ENCODE measurements at regions not wholly inside any gene's neighbourhood (a gene's known extent, or its start where the extent isn't known, plus 50 kb on each side); places are given as distances from the start of the nearest gene placed in this dataset.

GRCh38 chr9:108709997-108710396 is 145.8 kb downstream of the ACTL7B start:
- DNase-seq: no peak

DNA sequence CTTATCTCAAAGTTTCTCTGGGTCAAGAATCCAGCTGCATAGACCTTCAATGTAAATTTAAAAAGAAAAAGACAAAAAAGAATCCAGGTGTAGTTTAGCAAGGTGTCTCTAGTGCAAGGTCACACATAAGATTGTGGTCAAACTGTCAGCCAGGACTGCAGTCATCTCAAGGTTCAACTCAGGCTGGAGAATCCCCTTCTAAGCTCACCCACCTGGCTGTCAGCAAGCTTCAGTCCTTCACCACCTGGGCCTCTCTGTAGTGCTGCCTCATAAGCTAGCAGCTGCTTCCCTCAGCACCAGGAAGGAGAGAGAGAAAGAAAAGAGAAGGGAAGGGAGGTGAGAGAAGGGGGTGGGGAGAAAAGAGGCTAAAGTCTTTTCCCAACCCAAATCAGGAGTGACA is 146.7 kb downstream of the ACTL7B start:
- no peak for DNase-seq

GRCh38 chr9:108708448-108708847 is 147.3 kb downstream of the ACTL7B start:
- no peak for DNase-seq

- no peak for DNase-seq
Measured at GRCh38 chr9:108707120-108707519, 148.7 kb downstream of the ACTL7B start.

GRCh38 chr9:108704156-108704852 is 151.5 kb downstream of the ACTL7B start:
- DNase-seq: no peak

DNA sequence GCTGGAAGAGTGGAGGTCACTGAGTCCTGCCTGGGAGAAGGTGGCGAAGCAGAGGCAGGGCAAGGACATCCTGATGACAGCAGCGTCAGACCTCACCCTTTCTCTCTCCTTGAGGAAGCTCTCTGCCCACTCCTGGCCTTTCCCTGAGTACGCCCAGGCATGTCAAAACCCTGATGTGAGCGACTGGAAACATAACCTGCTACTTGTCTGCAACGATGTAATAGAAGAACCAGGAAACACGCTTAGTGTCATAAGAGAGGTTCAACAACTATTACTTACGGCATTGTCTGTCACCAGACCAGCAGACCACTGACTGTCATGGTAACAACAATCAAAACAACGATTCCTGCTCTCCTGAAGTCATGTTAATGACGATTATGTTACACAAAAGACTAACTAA is 152.4 kb downstream of the ACTL7B start:
- DNase-seq: no peak

DNA sequence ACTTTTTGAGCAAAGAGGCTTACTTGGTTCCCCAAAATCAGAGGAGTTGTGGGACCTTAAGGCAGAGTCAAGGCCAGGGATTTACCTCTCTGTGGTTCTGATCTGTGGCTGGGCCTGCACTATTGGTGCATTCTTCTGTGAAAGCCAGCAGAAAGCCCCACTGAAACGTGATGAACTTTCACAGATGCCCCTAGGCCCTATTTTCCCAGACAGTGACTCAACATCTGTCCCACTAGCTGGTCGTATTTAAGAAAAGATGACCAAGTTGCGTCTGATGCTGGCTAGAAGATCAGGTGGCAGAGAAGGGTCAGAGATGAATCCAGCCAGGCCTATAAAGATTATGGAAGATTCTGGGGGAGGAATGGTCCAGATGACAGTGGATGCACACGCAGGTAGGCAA is 153.1 kb downstream of the ACTL7B start:
- no peak for DNase-seq

DNA sequence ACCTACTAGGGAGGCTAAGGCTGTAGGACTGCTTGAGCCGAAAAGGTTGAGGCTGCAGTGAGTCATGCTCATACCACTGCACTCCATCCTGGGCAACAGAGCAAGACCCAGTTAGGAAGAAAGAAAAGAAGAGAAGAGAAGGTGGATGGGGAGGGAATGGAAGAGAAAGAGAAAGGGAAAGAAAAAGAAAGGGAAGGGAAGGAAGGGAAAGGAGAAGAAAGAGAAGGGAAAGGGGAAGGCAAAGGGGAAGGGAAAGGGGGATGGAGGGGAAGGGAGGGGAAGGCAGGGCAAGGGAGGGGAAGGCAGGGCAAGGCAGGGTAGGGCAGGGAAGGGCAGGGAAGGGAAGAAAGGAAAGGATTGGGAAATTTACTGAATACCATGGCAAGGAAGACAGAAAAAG is 157.0 kb downstream of the ACTL7B start:
- DNase-seq: no peak

DNA sequence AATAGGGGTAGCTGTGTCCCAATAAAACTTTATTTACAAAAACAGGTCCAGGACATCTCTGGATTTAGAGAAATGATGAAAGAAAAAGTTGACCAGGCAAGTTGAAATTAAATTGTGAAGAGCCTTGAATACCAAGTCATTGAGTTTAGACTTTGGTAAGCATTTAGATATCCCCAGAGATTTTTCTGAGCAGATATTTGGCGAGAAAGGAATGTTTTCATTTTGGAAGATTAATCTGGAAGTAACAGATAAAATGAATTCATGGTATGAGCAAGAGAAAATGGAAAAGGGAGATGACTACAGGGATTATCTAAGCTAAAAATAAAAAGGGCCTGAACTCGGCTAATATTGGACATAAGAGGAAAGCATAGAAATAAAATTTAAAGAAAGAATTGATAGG is 157.6 kb downstream of the ACTL7B start:
- DNase-seq: no peak

DNA sequence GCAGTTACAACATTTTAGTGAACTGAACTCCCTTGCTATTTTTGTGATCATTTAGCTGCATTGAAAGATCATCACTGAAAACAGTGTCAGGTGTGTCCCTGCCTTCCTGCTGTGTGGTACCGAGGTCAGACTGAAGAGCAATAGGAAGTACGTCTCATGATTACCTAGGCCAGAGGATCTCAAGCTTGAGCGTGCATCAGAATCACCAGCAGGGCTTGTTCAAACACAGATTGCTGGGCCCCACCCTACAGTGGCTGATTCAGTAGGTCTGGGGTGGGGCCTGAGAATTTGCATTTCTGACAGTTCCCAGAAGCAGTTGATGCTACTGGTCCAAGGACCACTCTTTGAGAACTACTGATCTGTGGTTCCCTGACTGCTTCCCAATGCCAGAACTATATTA is 159.6 kb downstream of the ACTL7B start:
- DNase-seq: no peak

- no peak for DNase-seq
Measured at GRCh38 chr9:108694170-108694569, 161.6 kb downstream of the ACTL7B start.

- DNase-seq: no peak
Measured at GRCh38 chr9:108691614-108692013, 164.2 kb downstream of the ACTL7B start.

DNA sequence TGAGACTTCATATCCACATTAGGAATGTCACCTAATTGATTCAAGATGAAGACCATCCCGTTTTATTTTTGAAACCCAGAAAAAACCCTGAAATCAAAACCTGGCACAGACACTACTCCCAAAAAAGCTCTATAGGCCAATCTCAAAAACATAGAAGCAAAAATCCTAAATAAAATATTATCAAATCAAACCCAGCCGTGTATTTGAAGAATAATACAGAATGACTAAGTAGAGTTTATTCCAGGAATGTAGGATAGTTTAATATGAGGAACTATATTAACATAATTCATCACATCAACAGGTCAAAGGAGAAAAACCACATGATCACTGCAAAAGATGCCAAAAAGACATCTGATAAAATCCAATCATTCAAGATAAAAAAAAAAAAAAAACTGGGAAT is 167.1 kb downstream of the ACTL7B start:
- no peak for DNase-seq

DNA sequence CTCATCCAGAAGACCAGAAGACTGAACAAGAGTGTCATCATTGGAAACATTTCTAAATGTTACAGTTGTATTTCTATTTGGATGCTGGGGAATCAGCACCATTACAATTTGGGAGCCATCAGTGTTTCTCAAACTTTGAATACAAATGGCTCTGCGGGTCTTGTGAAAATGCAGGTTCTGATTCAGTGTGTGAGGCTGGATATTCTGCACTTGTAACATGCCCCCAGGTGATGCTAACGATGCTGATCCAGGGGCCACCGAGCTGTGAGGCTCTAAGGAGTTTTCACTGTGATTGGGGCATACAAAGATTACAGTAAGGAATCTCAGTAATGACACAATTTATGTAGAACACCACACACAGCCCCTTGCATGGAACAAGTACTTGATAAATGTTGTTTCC is 167.7 kb downstream of the ACTL7B start:
- no peak for DNase-seq

DNA sequence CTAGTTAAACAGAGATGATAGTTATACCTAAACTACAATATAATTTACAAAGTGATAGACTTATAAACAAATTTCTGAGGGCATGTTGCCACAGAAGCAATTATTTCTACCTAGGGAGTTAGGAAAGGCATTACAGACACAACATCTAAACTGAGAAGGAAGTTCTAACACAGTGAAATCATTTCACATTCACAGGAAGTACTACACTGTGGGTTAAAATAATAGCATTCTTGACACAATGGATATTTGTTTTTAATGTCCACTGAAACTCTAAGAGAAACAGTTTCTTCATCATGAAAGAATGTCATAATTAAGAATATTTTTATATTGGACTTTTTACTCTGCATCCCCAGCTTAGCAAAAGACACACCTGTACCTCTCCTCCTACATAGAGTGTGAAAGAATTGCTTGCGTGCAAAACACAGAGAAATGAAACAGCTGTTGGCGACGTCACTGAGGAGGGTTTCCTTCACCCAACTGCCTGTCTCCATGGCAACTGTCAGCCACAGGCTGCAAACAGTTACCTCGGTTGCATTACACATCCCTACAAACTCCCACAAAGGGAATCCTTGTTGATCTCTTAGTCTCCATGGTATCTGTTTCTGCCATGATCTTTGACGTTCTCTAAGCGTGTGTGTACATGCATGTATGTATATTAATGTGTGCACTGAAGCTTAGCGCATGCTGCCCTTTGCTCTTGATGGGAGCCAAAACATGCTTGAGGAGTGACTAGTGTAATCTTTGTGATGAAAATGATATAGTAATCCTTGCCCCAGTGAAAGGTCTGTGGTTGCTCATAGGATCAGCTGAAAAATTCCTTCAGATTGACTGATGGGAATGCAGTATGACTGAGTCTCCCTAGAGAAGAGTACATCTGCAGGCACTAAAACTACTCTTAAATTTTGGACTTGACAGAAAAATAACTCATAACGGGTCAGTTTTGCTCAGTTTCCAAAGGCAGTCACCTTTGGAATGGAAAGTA is 168.5 kb downstream of the ACTL7B start:
- no peak for DNase-seq

- DNase-seq: no peak
Measured at GRCh38 chr9:108684288-108685025, 171.3 kb downstream of the ACTL7B start.

GRCh38 chr9:108683245-108683644 is 172.5 kb downstream of the ACTL7B start:
- no peak for DNase-seq

DNA sequence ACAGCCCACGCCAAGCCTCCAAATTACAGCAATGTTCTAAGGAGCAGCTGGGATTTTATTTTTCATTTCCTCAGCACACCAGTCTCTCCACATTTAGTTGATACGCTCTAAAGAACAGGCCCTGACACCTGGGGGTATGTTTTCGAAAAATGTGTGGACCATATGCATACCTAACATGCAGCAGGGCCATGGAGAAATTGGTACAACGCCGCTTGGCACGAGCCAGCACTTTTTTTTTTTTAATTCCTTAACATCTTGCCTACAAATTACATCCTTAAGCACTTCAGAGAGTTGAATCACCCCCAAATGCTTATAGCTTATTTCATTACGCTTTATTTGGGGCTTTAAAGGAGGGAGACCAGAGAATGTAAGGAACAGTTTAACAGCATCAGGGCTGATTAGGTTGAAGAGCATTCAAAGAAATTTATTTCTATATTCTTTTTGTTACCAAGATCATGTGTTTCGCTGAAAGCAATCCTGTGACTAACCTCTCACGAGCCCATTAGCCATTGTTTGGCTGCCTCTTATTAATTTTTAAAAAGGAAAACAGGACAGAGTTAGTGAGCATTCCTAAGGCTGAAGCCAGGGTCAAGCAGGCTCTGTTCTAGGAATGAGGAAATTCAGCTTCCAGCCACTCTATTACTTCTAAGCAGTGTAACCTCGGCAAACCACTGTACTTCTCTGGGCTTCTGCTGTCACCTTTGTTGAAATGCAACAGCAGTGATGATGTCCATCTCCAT is 173.8 kb downstream of the ACTL7B start:
- DNase-seq: no peak

DNA sequence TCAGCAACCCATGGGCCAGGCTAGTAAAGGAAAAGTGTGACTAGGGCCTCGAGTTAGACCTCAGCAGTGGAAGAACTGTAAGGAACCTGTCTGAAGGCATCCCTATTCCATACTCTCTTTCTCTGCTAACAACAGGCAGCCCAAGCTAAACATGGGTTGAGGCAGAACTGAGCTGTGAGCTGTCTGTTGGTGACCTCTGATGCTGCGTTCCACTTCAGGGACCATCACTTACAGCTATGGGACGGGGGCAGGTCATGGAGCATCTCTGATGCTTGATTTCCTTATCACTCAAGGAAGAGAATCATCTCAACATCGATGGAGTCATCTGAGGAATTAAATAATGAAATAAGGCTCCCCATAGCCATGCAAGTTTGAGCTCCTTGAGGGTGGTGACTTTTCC is 174.8 kb downstream of the ACTL7B start:
- no peak for DNase-seq

DNA sequence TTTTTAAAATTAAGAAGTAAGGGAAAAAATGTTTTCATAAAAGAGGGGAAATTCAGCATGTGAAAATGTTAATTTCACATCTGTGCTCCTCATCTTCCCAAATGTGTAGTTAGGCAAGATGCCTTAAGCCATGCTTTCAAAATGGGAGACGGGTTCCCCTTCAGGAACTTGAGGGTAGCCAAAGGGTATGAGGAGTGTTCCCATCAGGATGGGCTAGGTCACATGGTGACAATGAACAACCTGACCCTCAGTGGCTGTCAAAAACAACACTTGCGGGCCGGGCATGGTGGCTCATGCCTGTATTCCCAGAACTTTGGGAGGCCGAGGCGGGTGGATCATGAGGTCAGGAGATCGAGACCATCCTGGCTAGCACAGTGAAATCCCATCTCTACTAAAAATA is 178.0 kb downstream of the ACTL7B start:
- no peak for DNase-seq

- DNase-seq: no peak
Measured at GRCh38 chr9:108676355-108676754, 179.4 kb downstream of the ACTL7B start.

DNA sequence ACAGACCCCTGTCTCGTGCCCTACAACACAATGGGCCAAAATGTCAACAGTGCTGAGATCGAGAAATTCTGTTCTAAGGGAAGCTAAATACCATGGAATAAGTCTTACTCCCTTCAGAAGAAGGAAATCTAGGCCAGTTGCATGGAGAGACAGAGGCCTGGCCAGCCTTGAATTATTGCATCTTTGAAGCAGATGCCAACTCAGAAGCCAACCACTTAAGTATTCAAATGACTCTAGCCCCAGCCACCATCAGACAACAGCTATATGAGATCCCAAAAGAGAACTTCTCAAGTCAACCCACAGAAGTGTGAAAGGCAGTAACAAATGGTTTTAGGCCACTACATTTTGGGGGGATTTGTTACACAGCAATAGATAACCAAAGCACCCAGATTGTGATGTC is 180.1 kb downstream of the ACTL7B start:
- no peak for DNase-seq

Data from CD4-positive, alpha-beta T cell treated with Interleukin-12 subunit alpha and Interleukin-12 subunit beta, for 1 hour (primary cell).